GM19238 (cell line): ENCODE measurements at regions not wholly inside any gene's neighbourhood (a gene's known extent, or its start where the extent isn't known, plus 50 kb on each side); places are given as distances from the start of the nearest gene placed in this dataset.

Experiments
- DNase-seq: peaks from one replicate; pipeline ENCODE4 v3.0.0; 2011; ENCODE audit warnings: low spot score; ENCODE audit not compliant: insufficient read length

GRCh38 chr11:122062763-122063162 lies 53.3 kb downstream of the BLID start:
- no peak for DNase-seq

DNA sequence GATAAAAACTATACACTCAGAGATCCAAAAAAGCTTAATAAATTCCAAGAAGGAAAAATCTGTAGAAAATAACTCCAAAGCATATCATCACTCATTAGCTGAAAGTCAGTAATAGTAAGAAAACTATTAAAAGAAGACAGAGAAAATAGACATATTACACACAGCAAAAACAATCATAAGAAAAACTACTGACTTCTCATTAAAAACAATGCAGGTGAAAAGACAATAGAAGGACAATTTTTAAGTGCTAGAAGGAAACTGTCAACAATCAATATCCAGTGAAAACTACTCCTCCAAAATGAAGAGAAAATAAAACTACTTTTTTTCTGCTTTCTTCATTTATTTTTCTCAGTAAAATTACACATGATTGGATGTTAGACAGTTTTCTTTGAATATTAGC lies 56.5 kb downstream of the BLID start:
- no peak for DNase-seq

- DNase-seq = no peak
These were observed 65.9 kb downstream of the BLID start for GRCh38 chr11:122050021-122050690.

GRCh38 chr11:122048401-122048800 lies 67.6 kb downstream of the BLID start:
- no peak for DNase-seq

DNA sequence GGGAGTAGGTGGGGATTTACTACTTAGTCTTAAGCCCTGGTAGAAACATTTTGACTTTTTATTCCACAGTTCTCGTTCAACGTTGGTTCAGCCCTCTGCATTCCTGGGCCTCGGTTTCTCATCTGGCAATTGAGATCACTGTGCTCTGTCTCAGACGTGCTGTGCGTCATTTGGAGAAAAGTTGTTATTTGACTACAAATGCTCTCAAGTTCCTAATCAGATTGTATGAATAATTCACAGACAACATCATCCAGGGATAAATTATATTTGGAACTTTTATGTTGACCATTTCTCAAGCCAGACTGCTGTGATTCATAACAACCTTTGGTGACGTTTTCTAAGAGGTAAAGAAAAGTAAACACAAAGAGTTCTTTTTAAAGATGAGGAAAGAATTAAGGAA lies 69.2 kb downstream of the BLID start:
- DNase-seq = no peak

DNA sequence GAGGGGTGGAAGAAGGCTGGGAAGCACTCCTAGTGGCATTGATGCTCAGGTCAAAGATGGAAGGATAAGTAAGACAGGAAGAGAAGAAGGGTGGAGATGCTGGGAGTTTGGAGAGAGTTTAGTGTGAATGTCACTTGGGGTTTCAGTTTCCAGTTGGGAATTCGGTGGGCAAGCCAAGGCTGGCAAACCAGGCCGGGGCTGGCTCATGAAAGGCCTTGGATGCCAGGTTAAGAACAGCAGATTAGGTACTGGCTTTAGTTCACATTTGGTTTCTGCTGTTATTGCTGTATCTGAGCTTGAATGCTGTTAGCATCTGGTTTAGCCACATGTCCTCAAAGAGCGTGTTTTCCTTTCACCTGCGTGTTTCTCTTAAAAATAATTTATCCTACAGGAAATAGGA lies 69.6 kb downstream of the BLID start:
- DNase-seq = no peak

DNA sequence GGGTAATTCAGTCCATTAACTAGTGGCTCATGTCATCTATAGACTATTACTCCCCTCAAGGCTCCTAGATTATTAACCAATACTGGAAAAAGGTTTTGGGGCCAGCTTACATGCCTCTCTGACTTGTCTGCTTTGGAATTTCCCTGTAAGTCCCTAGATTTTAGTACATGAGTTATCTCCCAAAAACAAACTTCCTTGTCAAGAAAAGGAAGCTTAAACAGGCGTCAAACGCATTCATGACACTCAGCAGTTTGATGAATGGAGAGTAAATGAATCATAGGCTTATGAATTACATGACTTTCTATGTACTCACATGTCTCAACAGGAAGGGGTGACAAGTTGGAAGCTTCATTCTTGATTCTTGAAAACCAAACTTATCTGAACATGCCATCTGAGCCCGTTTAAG lies 70.8 kb downstream of the BLID start:
- no peak for DNase-seq

DNA sequence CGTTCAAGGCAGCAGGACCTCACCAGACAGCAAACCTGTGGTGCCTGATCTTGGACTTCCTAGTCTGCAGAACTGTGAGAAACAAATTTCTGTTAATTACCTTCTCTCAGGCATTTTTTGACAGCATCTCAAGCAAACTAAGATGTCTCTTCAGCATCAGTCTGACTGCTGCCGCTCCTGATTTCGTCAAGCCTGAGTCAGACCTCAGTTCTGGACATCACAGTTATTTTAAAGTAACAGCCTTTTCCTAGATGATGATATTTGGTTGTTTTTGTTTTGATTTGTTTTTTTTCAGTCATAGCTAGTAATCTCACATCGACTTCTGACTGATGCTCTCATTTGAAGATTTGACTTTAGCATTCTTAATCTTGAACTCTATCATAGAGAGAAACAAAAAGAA lies 71.9 kb downstream of the BLID start:
- DNase-seq = no peak

DNA sequence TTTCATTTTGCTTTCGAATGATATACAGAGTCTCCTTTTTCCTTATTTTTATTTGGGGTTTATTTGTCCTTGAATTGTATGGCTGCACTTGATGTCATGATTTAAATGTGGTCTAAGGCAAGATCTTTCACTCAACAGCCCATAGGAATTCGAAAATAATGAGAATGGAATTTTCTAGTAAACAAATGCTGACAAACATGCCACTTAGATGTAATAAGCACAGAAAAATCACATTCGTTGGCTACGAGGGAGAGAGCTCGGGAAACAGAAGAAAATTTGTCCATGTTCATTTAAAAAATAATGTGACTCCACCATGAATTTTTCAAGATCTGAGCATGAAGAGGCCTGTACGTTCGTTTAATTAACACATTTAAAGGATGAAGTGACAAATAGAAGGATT lies 73.0 kb downstream of the BLID start:
- no peak for DNase-seq

GRCh38 chr11:122040464-122040863 lies 75.6 kb downstream of the BLID start:
- DNase-seq = no peak

- DNase-seq = no peak
These were observed 77.5 kb downstream of the BLID start for GRCh38 chr11:122038543-122038942.

GRCh38 chr11:122037911-122038310 lies 78.1 kb downstream of the BLID start:
- DNase-seq = no peak

- no peak for DNase-seq
These were observed 79.5 kb downstream of the BLID start for GRCh38 chr11:122036493-122036892.

- DNase-seq = no peak
These were observed 80.0 kb downstream of the BLID start for GRCh38 chr11:122036018-122036417.

- no peak for DNase-seq
These were observed 82.4 kb downstream of the BLID start for GRCh38 chr11:122033631-122034030.

- DNase-seq = no peak
These were observed 82.8 kb downstream of the BLID start for GRCh38 chr11:122033193-122033592.

DNA sequence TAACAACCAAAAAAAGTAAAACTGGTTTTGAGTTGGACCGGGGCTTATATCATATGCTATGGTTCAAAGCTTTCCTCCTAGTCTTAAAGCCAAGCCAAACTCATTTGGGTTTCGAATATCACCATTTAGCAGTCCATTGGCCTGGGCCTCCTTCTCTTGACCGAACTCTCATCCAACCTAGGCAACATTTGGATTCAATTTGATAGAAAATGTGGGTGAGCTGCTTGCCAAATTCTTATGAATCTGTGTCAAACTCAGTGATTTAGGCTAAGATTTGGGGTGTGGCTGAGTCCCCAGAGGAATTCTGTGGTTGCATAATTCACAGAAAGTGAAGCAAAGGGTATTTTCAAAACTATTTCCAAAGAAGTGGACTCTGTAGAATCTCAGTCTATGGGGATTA lies 83.7 kb downstream of the BLID start:
- DNase-seq = no peak

GRCh38 chr11:122031813-122032212 lies 84.2 kb downstream of the BLID start:
- DNase-seq = no peak

DNA sequence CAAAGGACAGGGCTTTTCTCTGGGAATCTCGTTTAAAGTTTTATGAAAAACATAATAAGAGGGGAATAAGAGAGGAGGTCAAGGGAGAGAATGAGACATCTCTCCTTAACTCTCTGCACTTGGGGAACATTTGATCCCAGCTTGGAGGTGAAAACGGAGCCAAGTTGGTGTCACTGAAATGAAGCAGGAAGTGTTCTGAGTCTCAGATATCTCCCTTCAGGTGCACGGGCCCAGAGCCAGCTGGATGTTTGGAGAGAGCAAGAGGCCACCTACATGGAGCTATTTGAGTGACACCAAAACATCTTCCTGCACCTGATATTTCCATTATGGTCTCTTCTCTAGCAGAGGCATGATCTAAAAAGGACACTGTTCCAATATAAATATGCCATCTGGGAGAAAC lies 85.7 kb downstream of the BLID start:
- no peak for DNase-seq

DNA sequence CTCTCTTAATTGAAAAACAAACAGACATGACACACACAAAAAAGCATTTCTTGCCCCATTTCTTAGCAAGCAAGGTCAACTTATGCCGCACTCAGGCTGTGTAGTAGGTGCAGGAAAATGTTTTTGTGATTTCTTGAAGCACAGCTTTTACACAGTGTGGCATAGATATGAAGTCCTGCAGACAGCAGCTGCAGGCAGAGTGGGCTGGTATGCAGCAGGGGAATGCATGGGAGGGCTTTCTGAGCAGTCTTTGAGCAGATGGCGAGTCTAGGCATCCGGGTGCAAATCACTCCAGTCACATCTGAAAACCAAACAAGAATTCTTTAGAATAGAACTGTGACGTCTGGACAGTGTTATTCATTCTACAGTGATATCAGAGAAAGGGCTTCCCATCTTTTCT lies 87.5 kb downstream of the BLID start:
- no peak for DNase-seq

GRCh38 chr11:122028036-122028435 lies 88.0 kb downstream of the BLID start:
- no peak for DNase-seq

DNA sequence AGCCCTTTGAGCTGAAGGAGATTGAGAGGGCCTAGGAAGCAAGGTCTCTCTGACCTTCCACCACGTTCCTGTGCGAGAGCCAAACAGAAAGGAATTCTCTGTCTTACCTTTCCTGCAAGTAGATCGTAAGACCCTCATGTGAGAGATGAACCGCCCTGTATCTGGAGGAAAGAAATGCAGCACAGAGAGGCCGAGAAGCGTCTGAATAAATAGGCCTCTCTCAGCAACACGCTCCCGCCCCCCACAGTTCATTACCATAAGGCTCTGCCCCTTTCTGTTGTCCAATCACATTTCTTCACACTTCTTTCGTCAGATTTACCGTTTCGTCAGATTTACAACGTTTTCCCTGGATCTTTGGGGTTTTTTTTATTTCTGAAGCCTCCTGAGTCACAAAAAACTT lies 90.3 kb downstream of the BLID start:
- DNase-seq = no peak

- DNase-seq = no peak
These were observed 91.7 kb downstream of the BLID start for GRCh38 chr11:122024278-122024677.
